Ectodermal cell (in vitro differentiated cells): ENCODE measurements at regions not wholly inside any gene's neighbourhood (a gene's known extent, or its start where the extent isn't known, plus 50 kb on each side); places are given as distances from the start of the nearest gene placed in this dataset.

Experiments used
- H3K27ac ChIP-seq: 2 replicates; pipeline ENCODE4 v1.7.0; 2013; ENCODE audit warnings: mild to moderate bottlenecking, low read depth, low read length; ENCODE audit not compliant: insufficient read depth, poor library complexity, severe bottlenecking
- H3K27me3 ChIP-seq: 2 replicates; pipeline ENCODE4 v1.7.0; 2013; ENCODE audit warnings: mild to moderate bottlenecking, low read length; ENCODE audit not compliant: insufficient read depth, control insufficient read depth, poor library complexity, severe bottlenecking
- H3K36me3 ChIP-seq: one replicate; pipeline ENCODE4 v1.7.0; 2013; ENCODE audit warnings: low read length; ENCODE audit not compliant: control insufficient read depth, insufficient read depth
- H3K4me1 ChIP-seq: one replicate; pipeline ENCODE4 v1.7.0; 2013; ENCODE audit warnings: low read length; ENCODE audit not compliant: control insufficient read depth, insufficient read depth
- H3K4me3 ChIP-seq: 2 replicates; pipeline ENCODE4 v1.7.0; 2013; ENCODE audit warnings: low read depth, low read length, control low read depth; ENCODE audit not compliant: insufficient read depth
- H3K9me3 ChIP-seq: 2 replicates; pipeline ENCODE4 v1.7.0; 2013; ENCODE audit warnings: mild to moderate bottlenecking, low read length, moderate library complexity; ENCODE audit not compliant: control insufficient read depth
- WGBS, 2 experiments: methylation state at CpG; one replicate each; pipeline ENCODE4 v1.1.7; 2013; ENCODE audit warnings: missing lambda C conversion rate in 2 of 2; 5-methylcytosine and 5-hydroxymethylcytosine counted together

DNA sequence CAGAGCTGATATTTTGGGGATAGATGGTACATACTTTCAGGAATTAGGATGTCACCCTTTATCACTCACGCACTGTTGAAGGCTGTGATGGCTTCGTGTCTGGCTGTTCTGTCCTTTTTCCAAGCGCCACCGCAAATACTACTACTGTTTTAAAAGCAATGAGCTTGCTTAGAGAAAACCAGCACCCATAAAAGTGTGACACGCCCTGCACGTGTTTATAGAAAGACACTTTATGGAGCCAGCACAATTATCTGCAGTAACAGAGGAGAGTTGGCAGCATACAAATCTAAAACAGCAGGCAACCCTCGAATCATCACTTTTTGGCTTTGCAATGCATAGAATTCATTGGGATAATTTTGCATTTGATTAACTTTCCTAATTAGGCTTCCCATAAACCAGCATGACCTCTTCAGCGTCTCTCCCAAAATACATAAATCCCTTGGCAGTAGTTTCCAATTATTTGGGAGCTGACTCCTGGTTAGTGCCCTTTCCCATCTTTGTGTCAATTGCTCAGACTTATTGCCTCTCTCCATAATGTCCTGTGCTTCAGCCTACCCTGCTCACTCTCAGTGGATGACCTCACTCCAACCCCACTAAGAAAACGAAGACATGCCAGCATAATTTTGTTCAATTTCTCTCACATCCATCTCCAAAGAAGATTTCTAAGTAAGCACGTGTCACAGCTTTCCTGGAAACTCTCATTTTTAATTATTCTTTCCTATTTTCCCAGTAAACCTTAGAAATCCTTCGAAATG is 118.7 kb upstream of the LARGE1 start:
- no peaks in the 10 kb centered on the region for H3K4me1 ChIP-seq
- H3K36me3 ChIP-seq, result no peaks in the 10 kb centered on the region
- 86 to 87% methylated on average over 11 of the region's 11 CpGs for WGBS, 2 experiments

DNA sequence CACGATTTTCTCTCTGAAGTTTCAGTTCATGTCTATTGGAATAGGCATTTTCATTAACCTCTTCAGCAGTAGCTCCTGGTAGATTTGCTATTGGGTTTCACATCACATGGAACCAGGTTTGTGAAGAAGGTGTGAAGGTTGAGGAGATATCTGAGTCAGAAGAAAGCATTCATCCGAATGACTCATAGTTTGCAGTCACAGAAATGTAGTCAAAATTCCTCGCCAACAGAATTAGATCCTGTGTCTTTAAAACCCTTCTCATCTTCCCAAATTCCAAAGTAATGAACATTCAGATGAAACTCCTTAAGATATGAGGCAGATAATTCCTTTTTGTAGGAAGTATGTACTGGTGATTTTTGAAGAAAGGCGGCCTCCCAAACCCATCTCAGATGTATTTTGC is 125.0 kb upstream of the LARGE1 start:
- Histone ChIP-seq H3K27ac (no peak overlapping the region), H3K4me1 (no peaks in the 10 kb centered on the region), H3K4me3 (no peak overlapping the region), H3K9me3 (no peaks in the 10 kb centered on the region), H3K27me3 (no peaks in the 10 kb centered on the region), H3K36me3 (no peaks in the 10 kb centered on the region)
- WGBS, 2 experiments, result 86 to 87% methylated on average over 3 of the region's 4 CpGs

More for the DNA sequence above, 118.7 kb upstream of the LARGE1 start:
- H3K4me3 ChIP-seq, result no peak overlapping the region
- no peaks in the 10 kb centered on the region for H3K9me3 ChIP-seq
- no peak overlapping the region for H3K27ac ChIP-seq
- H3K27me3 ChIP-seq, result no peaks in the 10 kb centered on the region

DNA sequence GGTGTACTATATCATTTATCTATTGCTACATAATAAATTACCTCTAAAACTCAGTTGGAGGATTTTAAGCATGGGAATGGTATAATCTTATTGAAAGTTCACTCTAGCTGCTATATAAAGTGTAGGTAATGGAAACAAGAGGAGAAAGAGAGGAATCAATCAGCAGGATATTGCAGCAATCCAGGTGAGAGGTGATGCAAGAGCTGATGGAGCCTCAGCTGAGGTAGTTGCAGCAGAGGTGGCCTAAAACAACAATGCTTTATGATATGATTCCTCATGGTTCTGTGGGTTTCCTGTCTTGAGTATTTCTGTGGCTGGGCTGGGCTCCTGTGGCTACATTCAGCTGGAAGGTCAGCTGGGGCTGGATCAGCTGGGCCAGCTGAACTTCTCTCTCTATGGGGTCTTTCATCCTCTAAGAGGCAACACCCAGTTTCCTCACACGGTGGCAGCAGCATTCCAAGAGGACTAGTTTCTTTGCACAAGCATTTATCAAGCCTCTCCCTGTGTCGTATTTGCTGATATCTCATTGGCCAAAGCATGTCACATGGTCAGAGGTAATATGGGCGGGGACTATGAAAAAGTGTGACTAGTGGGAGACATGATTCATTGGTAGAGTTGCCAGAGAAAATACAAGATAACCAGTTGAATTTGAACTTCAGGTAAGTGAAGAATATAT is 135.4 kb upstream of the LARGE1 start:
- H3K27me3 ChIP-seq, result no peaks in the 10 kb centered on the region
- no peak overlapping the region for H3K27ac ChIP-seq
- H3K4me1 ChIP-seq, result no peaks in the 10 kb centered on the region
- H3K4me3 ChIP-seq, result no peak overlapping the region
- no peaks in the 10 kb centered on the region for H3K36me3 ChIP-seq
- no peaks in the 10 kb centered on the region for H3K9me3 ChIP-seq
- 56 to 59% methylated on average over 3 of the region's 3 CpGs for WGBS, 2 experiments

DNA sequence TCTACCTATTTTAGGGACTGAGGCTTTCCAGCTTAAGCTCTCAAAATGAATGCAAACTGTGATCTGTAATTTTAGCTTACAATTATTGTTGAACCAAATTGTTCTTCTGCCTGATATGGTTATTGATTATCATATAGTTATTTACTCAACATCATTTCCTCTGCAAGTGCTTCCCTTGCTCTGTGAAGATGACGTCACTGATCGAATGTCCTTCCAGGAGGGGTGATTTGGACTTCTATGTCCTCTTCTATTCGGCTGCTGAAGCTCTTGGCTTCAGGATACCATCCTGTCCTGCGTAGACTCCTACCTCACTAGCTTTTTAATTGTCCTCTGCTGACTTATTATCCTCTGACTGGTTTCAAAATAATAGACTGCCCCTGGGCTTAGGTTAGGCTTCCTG is 137.4 kb upstream of the LARGE1 start:
- WGBS, 2 experiments, result 92 to 95% methylated on average over 4 of the region's 4 CpGs
- no peaks in the 10 kb centered on the region for H3K36me3 ChIP-seq

DNA sequence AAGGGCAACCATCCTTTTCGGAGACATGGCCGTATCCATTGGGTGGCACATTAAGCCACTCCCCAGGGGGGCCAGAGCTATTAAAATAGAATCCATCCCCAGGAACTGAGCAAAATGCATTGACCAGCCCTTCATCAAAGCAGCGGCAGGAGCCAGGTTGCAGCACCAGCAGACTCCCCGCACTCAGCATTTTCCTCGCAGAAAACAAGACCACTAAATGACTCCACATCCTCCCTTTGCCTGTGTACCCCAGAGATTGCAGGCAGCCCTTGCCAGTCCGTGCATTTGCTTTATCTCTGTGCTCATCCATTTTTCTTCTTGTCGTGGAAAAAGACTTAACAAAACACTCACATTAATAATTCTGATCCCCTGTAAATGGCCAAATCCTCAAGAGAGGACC is 144.4 kb upstream of the LARGE1 start:
- Histone ChIP-seq H3K27ac (no peak overlapping the region), H3K4me3 (no peak overlapping the region), H3K27me3 (no peaks in the 10 kb centered on the region), H3K4me1 (no peaks in the 10 kb centered on the region), H3K9me3 (no peaks in the 10 kb centered on the region), H3K36me3 (no peaks in the 10 kb centered on the region)
- WGBS, 2 experiments, result 92 to 93% methylated on average over 7 of the region's 7 CpGs

More for the DNA sequence above, 137.4 kb upstream of the LARGE1 start:
- Histone ChIP-seq H3K9me3 (no peaks in the 10 kb centered on the region), H3K27me3 (no peaks in the 10 kb centered on the region), H3K4me1 (no peaks in the 10 kb centered on the region), H3K4me3 (no peak overlapping the region), H3K27ac (no peak overlapping the region)

DNA sequence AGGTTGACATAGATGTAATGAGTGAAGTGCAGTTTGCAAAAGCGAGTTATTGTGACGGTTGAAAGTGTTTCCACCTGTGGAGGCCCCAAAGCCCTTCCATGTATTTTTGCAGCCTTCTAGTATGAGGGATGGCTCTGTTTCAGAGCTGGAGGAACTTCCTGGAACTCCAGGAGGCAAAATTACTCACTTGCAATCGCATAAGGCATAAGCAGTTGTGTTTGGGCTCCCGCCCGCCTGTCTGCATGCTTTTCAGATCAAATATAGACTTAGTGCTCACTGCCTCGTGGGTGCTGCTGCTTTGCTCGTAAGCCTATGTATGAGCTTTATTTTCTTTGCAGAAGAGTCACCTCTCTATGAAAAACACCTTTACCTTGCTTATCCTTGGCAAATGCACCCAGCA is 146.8 kb upstream of the LARGE1 start:
- no peaks in the 10 kb centered on the region for H3K27me3 ChIP-seq
- H3K36me3 ChIP-seq, result no peaks in the 10 kb centered on the region
- no peak overlapping the region for H3K4me3 ChIP-seq
- WGBS, 2 experiments, result 95 to 97% methylated on average over 7 of the region's 7 CpGs
- H3K9me3 ChIP-seq, result no peaks in the 10 kb centered on the region
- no peaks in the 10 kb centered on the region for H3K4me1 ChIP-seq
- H3K27ac ChIP-seq, result no peak overlapping the region

DNA sequence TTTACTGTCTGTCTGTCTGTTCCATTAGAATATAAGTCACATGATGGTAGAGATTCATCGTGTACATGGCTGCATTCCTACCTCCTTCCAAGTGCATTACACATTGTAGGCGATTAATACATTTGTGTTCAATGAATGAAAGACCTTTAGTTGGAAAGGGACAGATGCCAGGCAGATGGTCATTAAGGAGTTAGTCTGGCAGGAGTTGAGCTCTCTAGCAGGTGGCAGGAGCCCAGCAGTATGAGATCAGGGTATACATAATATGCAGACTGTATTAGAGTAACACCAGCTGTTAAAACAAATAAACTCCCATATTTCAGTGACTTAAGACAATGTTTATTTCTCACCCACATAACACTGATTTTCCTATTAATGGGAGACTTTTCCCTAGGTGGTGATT is 147.7 kb upstream of the LARGE1 start:
- no peaks in the 10 kb centered on the region for H3K9me3 ChIP-seq
- no peak overlapping the region for H3K4me3 ChIP-seq
- H3K36me3 ChIP-seq, result no peaks in the 10 kb centered on the region
- no peak overlapping the region for H3K27ac ChIP-seq
- 84 to 90% methylated on average over 2 of the region's 2 CpGs for WGBS, 2 experiments
- H3K4me1 ChIP-seq, result no peaks in the 10 kb centered on the region
- H3K27me3 ChIP-seq, result no peaks in the 10 kb centered on the region

DNA sequence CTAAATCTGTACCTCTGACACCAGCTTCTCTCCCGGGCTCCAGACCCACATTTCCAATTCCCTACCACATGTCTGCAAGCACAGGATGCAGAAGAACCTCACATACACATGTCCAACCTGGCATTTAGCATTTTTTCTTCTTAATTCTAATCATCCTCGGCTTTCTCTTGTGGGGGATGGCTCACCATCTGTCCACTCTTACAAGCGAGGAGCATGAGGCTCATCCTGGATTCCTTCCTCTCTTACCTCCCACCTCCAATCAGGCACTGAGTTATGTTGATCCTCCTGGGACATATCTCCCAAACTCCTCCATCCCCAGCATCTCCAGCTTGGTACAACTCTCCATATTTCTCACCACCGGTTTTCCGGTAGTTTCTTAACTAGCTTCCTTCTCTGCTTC is 149.8 kb upstream of the LARGE1 start:
- H3K27me3 ChIP-seq, result no peaks in the 10 kb centered on the region
- H3K4me1 ChIP-seq, result no peaks in the 10 kb centered on the region
- H3K27ac ChIP-seq, result no peak overlapping the region
- no peaks in the 10 kb centered on the region for H3K9me3 ChIP-seq
- H3K4me3 ChIP-seq, result no peak overlapping the region
- 92 to 93% methylated on average over 5 of the region's 5 CpGs for WGBS, 2 experiments
- no peaks in the 10 kb centered on the region for H3K36me3 ChIP-seq

DNA sequence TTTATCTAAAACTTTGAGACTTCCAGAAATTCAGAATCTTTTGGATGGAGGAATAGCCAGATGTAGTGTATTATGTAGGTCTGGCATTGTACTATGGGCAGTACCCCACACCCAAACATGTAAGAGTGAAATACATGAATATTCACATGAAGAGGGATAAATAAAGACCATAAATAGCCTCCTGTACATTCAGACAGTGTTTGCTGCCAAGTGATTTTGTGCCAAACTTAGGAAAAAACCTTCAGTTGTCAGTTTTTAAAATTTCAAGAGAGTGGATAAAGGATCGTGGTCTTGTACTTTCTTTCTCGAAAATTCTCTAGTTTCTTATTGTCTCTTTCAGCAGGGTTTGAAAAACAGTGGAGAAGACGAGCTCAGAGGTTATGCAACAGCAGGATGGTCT is 150.3 kb upstream of the LARGE1 start:
- Histone ChIP-seq H3K4me3 (no peak overlapping the region), H3K27me3 (no peaks in the 10 kb centered on the region), H3K27ac (no peak overlapping the region), H3K4me1 (no peaks in the 10 kb centered on the region), H3K36me3 (no peaks in the 10 kb centered on the region), H3K9me3 (no peaks in the 10 kb centered on the region)
- WGBS, 2 experiments, result 79 to 82% methylated on average over 3 of the region's 3 CpGs

DNA sequence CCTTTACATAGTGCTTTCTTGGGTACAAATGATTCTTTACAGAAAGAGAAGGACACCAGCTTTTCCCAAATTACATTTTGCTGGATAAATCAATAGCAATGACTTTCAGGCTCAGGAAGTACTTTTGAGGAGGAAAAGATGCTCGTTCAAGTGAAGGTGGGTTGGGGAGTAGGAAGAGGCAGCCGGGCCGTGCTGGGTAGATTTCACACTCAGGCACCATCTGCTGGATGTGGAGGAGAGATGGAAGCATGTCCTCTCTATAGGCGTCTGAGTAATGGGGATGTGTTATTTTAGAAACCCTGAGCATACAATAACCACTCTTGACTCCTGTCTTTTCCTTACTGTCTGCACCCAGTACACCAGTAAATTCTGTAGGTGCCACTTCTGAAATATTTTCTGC is 152.3 kb upstream of the LARGE1 start:
- Histone ChIP-seq H3K36me3 (no peaks in the 10 kb centered on the region), H3K27ac (no peak overlapping the region), H3K4me1 (no peaks in the 10 kb centered on the region), H3K4me3 (no peak overlapping the region), H3K27me3 (no peaks in the 10 kb centered on the region), H3K9me3 (no peaks in the 10 kb centered on the region)
- WGBS, 2 experiments, result 88 to 92% methylated on average over 3 to 4 of the region's 4 CpGs
